Adrenal gland (tissue), 9 donors: ENCODE measurements at regions not wholly inside any gene's neighbourhood (a gene's known extent, or its start where the extent isn't known, plus 50 kb on each side); places are given as distances from the start of the nearest gene placed in this dataset.

Experiments
- DNase-seq, 7 donors: peaks; one replicate each; pipeline ENCODE4 v3.0.0-alpha.2; 2019 to 2020
- H3K27ac ChIP-seq, 5 donors: fragments of 200-600 bp; sonication (generic) in 4 of 5; 1 replicate in 3 of 5; 2 replicates in 2 of 5; pipeline versions ENCODE4 v1.5.1 to v1.8.0; 2016 to 2020; ENCODE audit warnings: mild to moderate bottlenecking in 1 of 5
- H3K27me3 ChIP-seq: fragments of 200-600 bp; 2 replicates; pipeline ENCODE4 v1.8.0; 2021
- H3K36me3 ChIP-seq, 2 donors: fragments of 200-600 bp; replicated peaks in 1 of 2; 1 replicate in 1 of 2; 2 replicates in 1 of 2; pipeline versions ENCODE4 v1.5.1 to v1.8.0; 2018 to 2022
- H3K4me1 ChIP-seq, 2 donors: fragments of 200-600 bp; replicated peaks in 1 of 2; 1 replicate in 1 of 2; 2 replicates in 1 of 2; pipeline versions ENCODE4 v1.5.1 to v1.8.0; 2018 to 2021
- H3K4me3 ChIP-seq, 4 donors: fragments of 200-600 bp; sonication (generic) in 3 of 4; one replicate each; pipeline ENCODE4 v1.5.1; 2016 to 2018
- H3K9me3 ChIP-seq, 3 donors: fragments of 200-600 bp; sonication (generic) in 1 of 3; replicated peaks in 1 of 3; 1 replicate in 2 of 3; 2 replicates in 1 of 3; pipeline versions ENCODE4 v1.5.1 to v1.8.0; 2016 to 2021
- POLR2A ChIP-seq, 2 donors: fragments of 450-650 bp; IDR thresholded peaks; one replicate each; pipeline ENCODE4 v1.6.1; 2017; ENCODE audit warnings: antibody characterized with exemption in 2 of 2, mild to moderate bottlenecking in 2 of 2, moderate library complexity in 1 of 2
- WGBS, 4 donors: extraction: QIAGEN DNeasy Blood & Tissue Kit in 2 of 4; methylation state at CpG; one replicate each; pipeline versions ENCODE4 v1.1.5 to v1.1.7; 2013 to 2017; 5-methylcytosine and 5-hydroxymethylcytosine counted together
- intact Hi-C, 2 donors: fragments of 100-400 bp; cut with DNase I; formaldehyde crosslinking; loops; one replicate each; pipeline versions ENCODE4 v1.14.1 to v1.15.0; 2022 to 2023
- TF ChIP-seq, protein P1 (sequence below), 6 experiments: fragments of 450-650 bp in 4 of 6; fragments of 200-600 bp in 2 of 6; sonication (generic) in 1 of 6; IDR thresholded peaks; 1 replicate in 5 of 6; 2 replicates in 1 of 6; pipeline versions ENCODE4 v1.5.1 to v1.8.0; 2016 to 2021; ENCODE audit warnings: antibody characterized with exemption in 6 of 6, mild to moderate bottlenecking in 2 of 6, moderate library complexity in 1 of 6
- donor health status: healthy with polysubstance abuse.
- donor health status: Bipolar disorder and iron deficiency.
- donor health status: DM: yes; HTN: yes; CAD: no.
- donor health status: DM: no; HTN: no; CAD: no.
- donor health status: DM: no; HTN: no; CAD: no.

- peak in 1 of 7 donors; percentile 2 for DNase-seq
- TF ChIP-seq, protein P1, sequence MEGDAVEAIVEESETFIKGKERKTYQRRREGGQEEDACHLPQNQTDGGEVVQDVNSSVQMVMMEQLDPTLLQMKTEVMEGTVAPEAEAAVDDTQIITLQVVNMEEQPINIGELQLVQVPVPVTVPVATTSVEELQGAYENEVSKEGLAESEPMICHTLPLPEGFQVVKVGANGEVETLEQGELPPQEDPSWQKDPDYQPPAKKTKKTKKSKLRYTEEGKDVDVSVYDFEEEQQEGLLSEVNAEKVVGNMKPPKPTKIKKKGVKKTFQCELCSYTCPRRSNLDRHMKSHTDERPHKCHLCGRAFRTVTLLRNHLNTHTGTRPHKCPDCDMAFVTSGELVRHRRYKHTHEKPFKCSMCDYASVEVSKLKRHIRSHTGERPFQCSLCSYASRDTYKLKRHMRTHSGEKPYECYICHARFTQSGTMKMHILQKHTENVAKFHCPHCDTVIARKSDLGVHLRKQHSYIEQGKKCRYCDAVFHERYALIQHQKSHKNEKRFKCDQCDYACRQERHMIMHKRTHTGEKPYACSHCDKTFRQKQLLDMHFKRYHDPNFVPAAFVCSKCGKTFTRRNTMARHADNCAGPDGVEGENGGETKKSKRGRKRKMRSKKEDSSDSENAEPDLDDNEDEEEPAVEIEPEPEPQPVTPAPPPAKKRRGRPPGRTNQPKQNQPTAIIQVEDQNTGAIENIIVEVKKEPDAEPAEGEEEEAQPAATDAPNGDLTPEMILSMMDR (IDR thresholded peaks at IDR 0.05) = no peak
- TF ChIP-seq POLR2A (IDR thresholded peaks at IDR 0.05) = no peak
- Histone ChIP-seq H3K27me3 (no peaks in the 10 kb centered on the region), H3K27ac (no peak overlapping the region), H3K9me3 (no peaks in the 10 kb centered on the region), H3K36me3 (no peaks in the 10 kb centered on the region), H3K4me1 (no peaks in the 10 kb centered on the region), H3K4me3 (no peak overlapping the region)
- intact Hi-C loops = no loop called here
- WGBS, 4 donors = 80 to 85% (median 83%) methylated on average over 5 of the region's 5 CpGs
Observed at GRCh38 chr1:25130895-25131294, 101.4 kb downstream of the SYF2 start.

DNA sequence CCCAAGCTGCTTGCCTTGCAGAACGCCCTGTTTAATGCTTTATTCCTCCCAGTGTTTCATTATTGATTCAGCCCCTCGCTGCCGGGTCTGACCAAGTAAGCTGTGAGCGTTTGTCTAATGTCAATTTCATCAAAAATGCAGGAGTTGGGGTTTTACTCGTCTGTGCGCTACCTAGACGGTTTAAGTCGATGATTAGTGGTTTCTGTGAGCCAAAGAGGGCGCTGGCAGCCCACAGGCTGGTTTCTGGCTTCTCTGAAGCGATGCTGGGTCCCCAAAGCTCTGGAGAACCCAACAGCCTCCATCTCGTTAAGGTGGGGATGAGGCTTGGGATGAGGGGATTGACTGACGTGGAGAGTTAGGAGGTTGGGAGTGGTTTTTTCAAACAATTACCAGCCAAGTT lies 102.9 kb downstream of the SYF2 start:
- no peaks in the 10 kb centered on the region for H3K27me3 ChIP-seq
- TF ChIP-seq, protein P1 (IDR thresholded peaks at IDR 0.05) = no peak
- no peak for TF ChIP-seq POLR2A (IDR thresholded peaks at IDR 0.05)
- H3K27ac ChIP-seq = no peak overlapping the region
- H3K9me3 ChIP-seq = no peaks in the 10 kb centered on the region
- intact Hi-C loops = no loop called here
- no peaks in the 10 kb centered on the region for H3K4me1 ChIP-seq
- H3K36me3 ChIP-seq = no peaks in the 10 kb centered on the region
- DNase-seq = no peak
- 84 to 87% (median 85%) methylated on average over 12 of the region's 12 CpGs for WGBS, 4 donors
- no peak overlapping the region for H3K4me3 ChIP-seq

- Histone ChIP-seq H3K4me1 (no peaks in the 10 kb centered on the region), H3K9me3 (no peaks in the 10 kb centered on the region), H3K27ac (no peak overlapping the region), H3K27me3 (no peaks in the 10 kb centered on the region), H3K36me3 (no peaks in the 10 kb centered on the region), H3K4me3 (no peak overlapping the region)
- 66 to 70% (median 69%) methylated on average over 4 to 6 of the region's 6 CpGs for WGBS, 4 donors
- TF ChIP-seq POLR2A (IDR thresholded peaks at IDR 0.05) = no peak
- TF ChIP-seq, protein P1 (IDR thresholded peaks at IDR 0.05) = no peak
- DNase-seq = no peak
- intact Hi-C loops = no loop called here
Observed at GRCh38 chr1:25128121-25128621, 104.1 kb downstream of the SYF2 start.

DNA sequence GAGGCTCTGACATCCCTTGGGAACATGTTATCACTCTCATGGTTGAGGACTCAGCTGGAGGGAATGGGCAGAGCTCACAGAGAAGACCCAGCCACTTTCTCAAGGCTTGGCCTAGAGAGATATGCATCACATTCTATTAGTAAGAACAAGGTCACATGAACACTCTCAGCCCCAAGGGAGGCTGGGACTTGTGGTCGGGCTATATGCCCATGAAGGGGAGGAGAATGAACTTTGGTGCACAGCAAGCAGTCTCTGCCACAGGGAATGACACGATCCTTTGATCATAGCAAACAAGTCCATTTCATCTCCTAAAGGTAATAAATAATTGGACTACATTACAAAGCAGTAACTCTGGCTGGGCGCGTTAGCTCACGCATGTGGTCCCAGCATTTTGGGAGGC lies 105.7 kb downstream of the SYF2 start:
- no peaks in the 10 kb centered on the region for H3K4me1 ChIP-seq
- H3K4me3 ChIP-seq = no peak overlapping the region
- TF ChIP-seq, protein P1 (IDR thresholded peaks at IDR 0.05) = no peak
- TF ChIP-seq POLR2A (IDR thresholded peaks at IDR 0.05) = no peak
- H3K9me3 ChIP-seq = no peaks in the 10 kb centered on the region
- H3K27me3 ChIP-seq = no peaks in the 10 kb centered on the region
- no peak for DNase-seq
- H3K36me3 ChIP-seq = no peaks in the 10 kb centered on the region
- WGBS, 4 donors = 79 to 84% (median 82%) methylated on average over 3 to 5 of the region's 5 CpGs
- intact Hi-C loops = no loop called here
- H3K27ac ChIP-seq = no peak overlapping the region
